ENCODE measurements at regions not wholly inside any gene's neighbourhood (a gene's known extent, or its start where the extent isn't known, plus 50 kb on each side); places are given as distances from the start of the nearest gene placed in this dataset.

GRCh38 chr7:125551008-125551407, 621.4 kb upstream of the POT1 start:
- DNase-seq = no peak

GRCh38 chr7:125547505-125547904, 617.9 kb upstream of the POT1 start:
- DNase-seq = no peak

- DNase-seq = no peak
These were observed 600.9 kb upstream of the POT1 start for GRCh38 chr7:125530553-125530952.

GRCh38 chr7:125529249-125529648, 599.6 kb upstream of the POT1 start:
- DNase-seq = no peak

- DNase-seq = no peak
These were observed 597.3 kb upstream of the POT1 start for GRCh38 chr7:125526958-125527357.

- no peak for DNase-seq
These were observed 596.5 kb upstream of the POT1 start for GRCh38 chr7:125526092-125526491.

GRCh38 chr7:125516194-125516593, 586.6 kb upstream of the POT1 start:
- peak; percentile 53 for DNase-seq

GRCh38 chr7:125512373-125512772, 582.7 kb upstream of the POT1 start:
- DNase-seq = no peak

GRCh38 chr7:125511310-125511709, 581.7 kb upstream of the POT1 start:
- no peak for DNase-seq

- no peak for DNase-seq
These were observed 576.7 kb upstream of the POT1 start for GRCh38 chr7:125506331-125506730.

- DNase-seq = no peak
These were observed 575.2 kb upstream of the POT1 start for GRCh38 chr7:125504848-125505247.

GRCh38 chr7:125495997-125496396, 566.4 kb upstream of the POT1 start:
- DNase-seq = no peak

GRCh38 chr7:125492521-125492920, 562.9 kb upstream of the POT1 start:
- no peak for DNase-seq

GRCh38 chr7:125491137-125491536, 561.5 kb upstream of the POT1 start:
- DNase-seq = no peak

- DNase-seq = no peak
These were observed 560.5 kb upstream of the POT1 start for GRCh38 chr7:125490167-125490566.

GRCh38 chr7:125485223-125485622, 555.6 kb upstream of the POT1 start:
- DNase-seq = no peak

- no peak for DNase-seq
These were observed 555.1 kb upstream of the POT1 start for GRCh38 chr7:125484755-125485154.

- DNase-seq = no peak
These were observed 551.7 kb upstream of the POT1 start for GRCh38 chr7:125481323-125481722.

- DNase-seq = no peak
These were observed 551.1 kb upstream of the POT1 start for GRCh38 chr7:125480762-125481161.

- no peak for DNase-seq
These were observed 539.2 kb upstream of the POT1 start for GRCh38 chr7:125468855-125469174.

- no peak for DNase-seq
These were observed 538.6 kb upstream of the POT1 start for GRCh38 chr7:125467996-125468854.

GRCh38 chr7:125465527-125465926, 535.9 kb upstream of the POT1 start:
- DNase-seq = no peak

GRCh38 chr7:125462615-125463014, 533.0 kb upstream of the POT1 start:
- DNase-seq = no peak

- DNase-seq = no peak
These were observed 529.4 kb upstream of the POT1 start for GRCh38 chr7:125459038-125459437.

GRCh38 chr7:125450749-125451148, 521.1 kb upstream of the POT1 start:
- no peak for DNase-seq
